Pancreas (tissue), 10 donors: ENCODE measurements at regions not wholly inside any gene's neighbourhood (a gene's known extent, or its start where the extent isn't known, plus 50 kb on each side); places are given as distances from the start of the nearest gene placed in this dataset.
"Not testable (repeated sequence)": the region's sequence is repeated elsewhere in the genome, so short reads cannot be mapped to it uniquely, and the experiment has no call there.

Experiments used
- ATAC-seq, 4 donors: fragments of 200-7000 bp; cut with Tn5 transposase; one replicate each; pipeline versions ENCODE4 v1.8.0 to v1.9.1; 2020; ENCODE audit warnings: mild to moderate bottlenecking in 4 of 4, moderate library complexity in 4 of 4
- DNase-seq, 6 donors: peaks; one replicate each; pipeline ENCODE4 v3.0.0-alpha.2; 2020
- FAIRE-seq: peaks from 2 replicates; lab custom pipeline; 2012; peaks lifted over from hg19 to GRCh38; lab: Jason Lieb, UNC
- H3K27ac ChIP-seq, 4 donors: fragments of 200-600 bp; sonication (generic); 1 replicate in 3 of 4; 2 replicates in 1 of 4; pipeline versions ENCODE4 v1.5.0 to v1.8.0; 2020
- H3K27me3 ChIP-seq, 4 donors: fragments of 200-600 bp; one replicate each; pipeline ENCODE4 v1.8.0; 2021
- H3K36me3 ChIP-seq, 3 donors: fragments of 200-600 bp; sonication (generic) in 1 of 3; one replicate each; pipeline versions ENCODE4 v1.5.0 to v1.8.0; 2020 to 2021
- H3K4me1 ChIP-seq, 3 donors: fragments of 200-600 bp; one replicate each; pipeline ENCODE4 v1.8.0; 2021
- H3K4me3 ChIP-seq, 4 donors: fragments of 200-600 bp; sonication (generic) in 2 of 4; one replicate each; pipeline versions ENCODE4 v1.5.0 to v1.8.0; 2020 to 2021
- H3K9me3 ChIP-seq, 4 donors: fragments of 200-600 bp; one replicate each; pipeline ENCODE4 v1.8.0; 2021
- CTCF ChIP-seq, 4 donors: fragments of 200-600 bp; sonication (generic) in 3 of 4; IDR thresholded peaks; one replicate each; pipeline versions ENCODE4 v1.5.0 to v1.8.0; 2021; ENCODE audit warnings: antibody characterized with exemption in 4 of 4
- WGBS, 2 donors: extraction: QIAGEN DNeasy Blood & Tissue Kit; methylation state at CpG; one replicate each; pipeline ENCODE4 v1.1.7; 2013; 5-methylcytosine and 5-hydroxymethylcytosine counted together
- intact Hi-C, 3 donors: fragments of 100-400 bp; cut with DNase I; formaldehyde crosslinking; loops; one replicate each; pipeline versions ENCODE4 v1.11.1 to v1.14.2; 2022
- donor health status: healthy with polysubstance abuse.
- donor health status: DM: no; HTN: no; CAD: no; lungs with moderate emphysema.
- donor health status: DM: no; HTN: no; CAD: no.
- donor health status: control.
- donor health status: control.
- donor health status: Bipolar disorder and iron deficiency.
- donor health status: DM: yes; HTN: yes; CAD: no.
- donor health status: DM: no; HTN: no; CAD: no.
- donor health status: DM: no; HTN: no; CAD: no.
- donor health status: DM: yes; HTN: yes; CAD: no.

DNA sequence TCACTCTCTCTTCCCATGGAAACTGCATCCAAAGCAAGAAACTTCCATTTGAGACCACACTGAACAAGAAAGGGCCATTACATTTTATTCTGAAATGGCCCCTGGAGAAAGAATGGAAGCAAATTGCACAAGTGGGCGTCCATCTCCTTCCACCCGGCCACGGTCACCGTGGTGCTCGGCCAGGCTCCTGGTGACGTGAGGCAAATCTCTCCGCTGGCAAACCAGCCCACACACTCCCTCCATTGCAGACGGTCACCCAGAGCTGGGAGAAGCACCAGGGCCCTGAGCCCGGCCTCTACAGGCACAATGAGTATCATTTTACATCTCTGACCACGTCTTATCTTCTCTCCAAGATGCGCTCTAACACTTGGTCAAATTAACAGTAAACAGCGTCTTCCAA, 126.1 kb upstream of the FAM20C start:
- ATAC-seq (no peak), FAIRE-seq (no peak), DNase-seq (peak in 1 of 6 donors; percentile 30)
- Histone ChIP-seq H3K36me3 (no peaks in the 10 kb centered on the region), H3K27me3 (no peaks in the 10 kb centered on the region), H3K4me1 (peaks cover 0 to 3% (median 0%) of the 10 kb centered on the region in 3 donors), H3K27ac (no peak overlapping the region), H3K4me3 (no peak overlapping the region), H3K9me3 (no peaks in the 10 kb centered on the region)
- intact Hi-C loops, result no loop called here
- TF ChIP-seq CTCF (IDR thresholded peaks at IDR 0.05), result no peak
- WGBS, 2 donors, result 90 to 92% methylated on average over 12 of the region's 12 CpGs

DNA sequence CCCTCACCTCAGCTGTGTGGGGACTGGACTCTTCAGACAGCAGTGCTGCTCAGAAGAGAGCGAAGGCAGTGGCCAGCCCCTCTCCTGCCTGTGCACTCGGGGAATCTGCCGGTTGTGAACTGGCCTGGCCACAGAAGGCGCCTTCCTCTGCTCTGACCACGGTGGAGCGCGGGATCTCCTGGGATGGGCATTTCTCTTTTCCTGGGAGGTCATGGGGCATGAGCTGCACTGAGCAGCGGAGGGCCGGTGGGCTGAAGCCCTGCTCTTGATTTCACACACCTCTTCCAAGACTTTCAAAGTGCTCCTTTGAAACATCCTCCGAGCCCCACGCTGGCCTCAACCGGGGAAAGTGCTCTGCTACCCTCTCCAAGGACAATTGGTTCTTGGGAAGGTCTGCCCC, 125.6 kb upstream of the FAM20C start:
- Histone ChIP-seq H3K27ac (no peak overlapping the region), H3K4me1 (peaks cover 0 to 3% (median 0%) of the 10 kb centered on the region in 3 donors), H3K9me3 (no peaks in the 10 kb centered on the region), H3K36me3 (no peaks in the 10 kb centered on the region), H3K27me3 (no peaks in the 10 kb centered on the region), H3K4me3 (no peak overlapping the region)
- DNase-seq (peak in 2 of 6 donors; percentile 31 to 45), FAIRE-seq (no peak), ATAC-seq (no peak)
- whole genome bisulfite sequencing, 2 donors, result 95 to 98% methylated on average over 12 of the region's 12 CpGs
- TF ChIP-seq CTCF (IDR thresholded peaks at IDR 0.05), result no peak
- intact Hi-C loops, result no loop called here

DNA sequence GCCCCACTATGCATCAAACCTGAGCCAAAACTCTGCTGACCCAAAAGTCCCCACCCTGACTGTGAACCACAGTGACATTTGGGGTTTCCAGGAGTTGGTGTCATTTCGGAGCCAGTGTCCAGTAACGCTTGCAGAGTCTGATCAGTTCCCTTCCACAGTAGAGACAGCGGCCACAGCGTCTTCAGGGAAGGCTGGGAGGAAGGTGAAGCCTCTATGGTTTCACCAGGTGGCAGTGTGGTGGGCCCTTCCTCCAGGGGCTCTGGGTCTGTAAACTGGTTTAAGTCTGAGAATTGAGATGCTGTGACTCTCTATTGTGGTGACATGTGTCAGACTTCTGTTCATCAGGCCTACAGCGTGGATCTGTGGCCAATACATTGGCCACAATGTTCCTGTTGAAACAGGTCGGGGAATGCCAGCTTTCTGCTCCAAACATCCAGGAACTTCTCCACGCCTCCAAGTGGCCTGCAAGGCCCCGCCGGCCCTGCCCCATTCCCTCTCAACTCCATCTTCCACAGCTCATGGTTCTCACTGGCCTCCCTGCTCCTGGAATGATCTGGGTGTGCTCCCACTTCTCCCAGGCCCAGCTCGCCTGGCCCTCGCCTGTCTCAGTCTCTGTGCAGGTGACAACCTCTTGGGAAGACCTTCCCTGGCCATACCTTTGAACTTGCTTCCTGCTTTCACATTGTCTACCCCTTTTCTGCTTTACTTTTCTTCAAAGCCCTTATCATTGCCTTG, 124.5 kb upstream of the FAM20C start:
- intact Hi-C loops, result no loop called here
- Histone ChIP-seq H3K4me1 (peaks cover 0 to 3% (median 0%) of the 10 kb centered on the region in 3 donors), H3K9me3 (no peaks in the 10 kb centered on the region), H3K27ac (no peak overlapping the region), H3K36me3 (no peaks in the 10 kb centered on the region), H3K27me3 (no peaks in the 10 kb centered on the region), H3K4me3 (no peak overlapping the region)
- peak in 2 of 6 donors; percentile 19 to 46 for DNase-seq
- no peak for FAIRE-seq
- TF ChIP-seq CTCF (IDR thresholded peaks at IDR 0.05), result no peak
- WGBS, 2 donors, result 94 to 97% methylated on average over 11 of the region's 11 CpGs
- no peak for ATAC-seq

DNA sequence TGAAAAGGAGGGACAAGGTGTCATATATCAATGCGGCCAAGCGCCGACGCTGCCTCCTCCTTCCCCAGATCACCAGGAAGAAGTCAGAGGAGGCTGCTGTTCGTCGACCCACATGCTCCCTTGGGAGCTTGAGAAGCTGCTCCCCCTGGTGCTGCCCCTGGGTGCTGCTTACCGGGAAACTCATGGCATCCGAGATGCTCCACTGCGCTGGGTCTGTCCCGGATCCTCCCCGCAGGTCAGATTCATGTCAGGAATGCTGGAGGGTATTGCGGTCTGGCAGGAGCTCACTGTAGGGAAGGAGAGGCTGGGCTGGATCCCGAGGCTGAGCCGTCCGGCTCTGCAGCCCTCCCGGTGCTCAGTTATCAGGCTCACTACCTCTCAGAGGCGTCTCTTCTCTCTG, 123.7 kb upstream of the FAM20C start:
- Histone ChIP-seq H3K4me3 (no peak overlapping the region), H3K9me3 (no peaks in the 10 kb centered on the region), H3K36me3 (no peaks in the 10 kb centered on the region), H3K4me1 (peaks cover 0 to 3% (median 0%) of the 10 kb centered on the region in 3 donors), H3K27ac (peak overlapping the region in 1 of 4 donors; percentile 17), H3K27me3 (no peaks in the 10 kb centered on the region)
- no peak for FAIRE-seq
- DNase-seq, result peak in 2 of 6 donors; percentile 52 to 53
- 60 to 73% methylated on average over 17 of the region's 17 CpGs for WGBS, 2 donors
- peak in 1 of 4 donors; percentile 8 for ATAC-seq
- intact Hi-C loops, result no loop called here
- TF ChIP-seq CTCF (IDR thresholded peaks at IDR 0.05), result no peak

DNA sequence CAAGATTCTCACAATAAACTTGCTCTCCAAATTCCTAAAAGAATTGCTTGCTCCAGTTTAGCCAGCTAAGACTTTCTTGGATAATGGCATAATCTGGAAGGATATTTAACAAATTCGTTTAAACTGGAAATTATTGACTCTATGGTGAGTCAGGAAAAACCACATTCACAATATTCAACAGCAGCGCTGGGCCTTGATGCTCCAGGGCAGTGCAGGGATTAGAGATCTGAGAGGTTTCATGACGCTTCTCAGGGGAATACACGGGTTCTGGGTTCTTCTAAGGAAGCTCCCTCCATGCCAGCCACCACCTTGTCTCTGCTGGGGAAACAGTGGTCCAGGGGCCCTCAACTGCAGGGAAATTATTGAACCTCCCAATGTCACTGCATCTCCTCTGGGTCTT, 123.3 kb upstream of the FAM20C start:
- H3K9me3 ChIP-seq, intact Hi-C loops, ATAC-seq, H3K4me3 ChIP-seq, H3K36me3 ChIP-seq, H3K27me3 ChIP-seq, H3K4me1 ChIP-seq, DNase-seq: not testable (repeated sequence)
- H3K27ac ChIP-seq, result peak overlapping the region in 2 of 4 donors; percentile 17 to 41
- WGBS, 2 donors, result no CpG with 5 or more reads among the region's 4 CpGs
- peak; percentile 9 for FAIRE-seq

DNA sequence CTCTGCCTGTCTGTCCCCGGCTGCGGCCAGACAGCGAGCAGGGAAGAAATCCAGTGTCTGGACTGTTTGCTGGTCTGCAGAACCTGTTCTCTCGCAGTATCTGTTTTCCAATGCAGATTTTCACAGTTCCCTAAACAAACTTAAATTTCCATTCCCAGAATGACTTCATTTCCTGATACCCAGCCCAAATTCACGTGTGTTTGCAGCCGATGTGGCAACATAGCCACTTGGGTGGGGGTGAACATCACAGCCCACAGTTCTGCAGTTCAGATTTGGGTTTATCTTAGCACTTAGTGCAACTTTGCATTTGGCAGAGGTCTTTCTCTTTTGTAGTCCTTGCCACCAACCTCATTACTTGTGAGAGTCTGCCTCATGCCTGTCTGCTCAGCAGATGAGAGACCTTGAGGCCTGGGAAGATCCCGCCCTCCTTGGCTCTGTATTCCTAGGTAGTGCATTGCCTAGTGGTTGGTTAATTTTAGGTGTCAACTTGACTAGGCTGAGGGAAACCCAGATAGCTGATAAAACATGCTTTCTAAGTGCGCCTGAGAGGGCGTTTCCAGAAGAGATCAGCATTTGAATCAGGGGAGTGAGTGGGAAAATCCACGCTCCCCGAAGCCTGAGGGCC, 122.8 kb upstream of the FAM20C start:
- H3K4me3 ChIP-seq, H3K4me1 ChIP-seq, H3K9me3 ChIP-seq, FAIRE-seq, intact Hi-C loops, H3K36me3 ChIP-seq, H3K27me3 ChIP-seq: not testable (repeated sequence)
- peak in 1 of 6 donors; percentile 13 for DNase-seq
- peak; percentile 76 to 83 (median 80) for ATAC-seq
- 31 to 48% methylated on average over 7 to 9 of the region's 11 CpGs for WGBS, 2 donors
- H3K27ac ChIP-seq, result peak overlapping the region in 2 of 4 donors; percentile 41

DNA sequence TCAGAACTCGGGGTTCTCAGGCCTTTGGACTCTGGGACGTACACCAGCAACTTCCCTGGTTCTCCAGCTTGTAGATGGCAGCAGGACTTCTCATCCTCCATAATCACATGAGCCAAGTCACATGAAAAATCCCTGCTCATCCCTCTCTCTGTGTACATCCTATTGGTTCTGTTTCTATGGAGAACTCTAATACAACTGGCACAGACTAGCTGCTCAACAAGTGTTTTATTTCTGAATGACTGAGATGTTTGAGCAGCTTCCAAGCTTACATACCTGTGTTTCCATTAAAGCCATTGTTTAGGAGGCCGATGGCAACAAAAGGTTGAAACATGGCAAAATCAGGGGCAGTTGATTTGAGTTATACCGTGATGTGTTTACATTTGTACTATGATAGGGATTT, 122.2 kb upstream of the FAM20C start:
- H3K27me3 ChIP-seq, DNase-seq, H3K36me3 ChIP-seq, H3K4me1 ChIP-seq, intact Hi-C loops, H3K9me3 ChIP-seq, H3K4me3 ChIP-seq: not testable (repeated sequence)
- FAIRE-seq, result peak; percentile 95
- peak; percentile 4 to 22 (median 12) for ATAC-seq
- 38 to 53% methylated on average over 3 of the region's 4 CpGs for WGBS, 2 donors
- H3K27ac ChIP-seq, result peak overlapping the region in 2 of 4 donors; percentile 41

DNA sequence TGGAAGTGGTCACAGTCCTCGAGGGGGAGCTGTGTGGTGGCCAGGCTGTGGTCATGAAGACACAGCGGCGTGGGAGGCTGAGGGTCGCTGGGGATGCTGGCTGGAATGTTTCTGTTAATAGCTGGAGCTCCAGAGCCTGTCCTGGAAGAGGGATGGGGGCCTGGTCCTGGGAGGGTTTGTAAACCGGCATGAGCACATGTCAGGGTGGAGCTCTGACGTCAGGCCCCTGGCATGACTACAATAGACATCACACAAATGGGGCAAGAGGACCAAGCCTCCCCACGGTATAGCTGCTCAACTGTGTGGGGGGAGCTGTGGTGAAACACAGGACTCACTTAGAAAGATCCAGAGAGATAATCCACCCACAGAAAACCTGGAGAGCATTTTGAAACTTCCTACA, 121.4 kb upstream of the FAM20C start:
- H3K27me3 ChIP-seq, FAIRE-seq, H3K36me3 ChIP-seq, H3K4me1 ChIP-seq, intact Hi-C loops, H3K27ac ChIP-seq, H3K4me3 ChIP-seq, H3K9me3 ChIP-seq: not testable (repeated sequence)
- peak in 2 of 4 donors; percentile 2 to 5 for ATAC-seq
- peak in 3 of 6 donors; percentile 14 to 45 (median 28) for DNase-seq
- WGBS, 2 donors, result 61 to 64% methylated on average over 5 to 7 of the region's 7 CpGs
